Cardiac fibroblast (primary cell): ENCODE measurements at regions not wholly inside any gene's neighbourhood (a gene's known extent, or its start where the extent isn't known, plus 50 kb on each side); places are given as distances from the start of the nearest gene placed in this dataset.

ENCODE experiments used
- DNase-seq, 2 donors: peaks; one replicate each; pipeline versions ENCODE4 v3.0.0 to v3.0.0-alpha.2; 2010; ENCODE audit warnings: low read depth in 2 of 2
- H3K4me3 ChIP-seq, 2 donors: replicated peaks in 1 of 2; 1 replicate in 1 of 2; 2 replicates in 1 of 2; pipeline ENCODE4 v1.5.1; 2011; ENCODE audit warnings: low read depth in 2 of 2, low read length in 2 of 2, mild to moderate bottlenecking in 2 of 2, moderate library complexity in 1 of 2
- TF ChIP-seq, protein P1 (sequence below): IDR thresholded peaks from one replicate; pipeline ENCODE4 v1.5.1; 2011; ENCODE audit warnings: low read depth, mild to moderate bottlenecking, low read length, inconsistent platforms

DNA sequence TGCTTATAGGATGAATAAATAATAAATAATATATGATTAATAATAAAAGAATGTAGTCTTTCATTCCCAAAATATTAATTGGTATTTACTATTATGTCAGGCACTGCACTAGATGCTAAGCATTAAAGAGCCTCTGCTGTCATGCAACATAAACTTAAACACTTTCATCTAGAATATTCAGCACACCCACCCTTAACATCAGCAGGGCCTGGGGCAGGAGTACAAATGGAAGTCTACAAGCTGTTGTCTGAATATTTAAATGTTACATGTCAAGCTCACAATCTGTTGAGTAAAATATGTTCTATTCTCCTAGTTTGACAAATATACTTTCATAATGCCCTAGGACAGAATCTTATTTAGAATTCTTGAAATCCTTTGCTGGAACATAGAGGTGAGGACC lies 395.1 kb downstream of the EPM2A start:
- H3K4me3 ChIP-seq = no peak overlapping the region
- TF ChIP-seq, protein P1, sequence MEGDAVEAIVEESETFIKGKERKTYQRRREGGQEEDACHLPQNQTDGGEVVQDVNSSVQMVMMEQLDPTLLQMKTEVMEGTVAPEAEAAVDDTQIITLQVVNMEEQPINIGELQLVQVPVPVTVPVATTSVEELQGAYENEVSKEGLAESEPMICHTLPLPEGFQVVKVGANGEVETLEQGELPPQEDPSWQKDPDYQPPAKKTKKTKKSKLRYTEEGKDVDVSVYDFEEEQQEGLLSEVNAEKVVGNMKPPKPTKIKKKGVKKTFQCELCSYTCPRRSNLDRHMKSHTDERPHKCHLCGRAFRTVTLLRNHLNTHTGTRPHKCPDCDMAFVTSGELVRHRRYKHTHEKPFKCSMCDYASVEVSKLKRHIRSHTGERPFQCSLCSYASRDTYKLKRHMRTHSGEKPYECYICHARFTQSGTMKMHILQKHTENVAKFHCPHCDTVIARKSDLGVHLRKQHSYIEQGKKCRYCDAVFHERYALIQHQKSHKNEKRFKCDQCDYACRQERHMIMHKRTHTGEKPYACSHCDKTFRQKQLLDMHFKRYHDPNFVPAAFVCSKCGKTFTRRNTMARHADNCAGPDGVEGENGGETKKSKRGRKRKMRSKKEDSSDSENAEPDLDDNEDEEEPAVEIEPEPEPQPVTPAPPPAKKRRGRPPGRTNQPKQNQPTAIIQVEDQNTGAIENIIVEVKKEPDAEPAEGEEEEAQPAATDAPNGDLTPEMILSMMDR = no peak
- DNase-seq = no peak

DNA sequence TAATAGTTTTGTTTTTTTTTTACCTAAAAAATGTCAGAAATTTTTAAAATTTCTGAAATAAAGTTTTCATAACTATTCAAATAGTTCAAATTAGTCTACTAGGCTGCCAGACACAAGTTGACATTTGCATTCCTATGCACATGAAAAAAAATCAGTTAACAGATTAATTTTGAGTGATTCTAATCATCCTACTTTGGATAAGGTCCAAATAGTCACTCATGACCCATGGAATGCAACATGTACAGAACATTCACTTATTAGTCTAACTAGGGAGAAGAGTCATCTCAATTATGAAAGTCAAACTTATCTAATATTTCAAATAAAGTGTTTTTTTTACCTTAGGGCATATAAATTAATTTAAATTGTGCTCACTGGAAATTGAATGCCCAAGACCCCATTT lies 390.2 kb downstream of the EPM2A start:
- TF ChIP-seq, protein P1 = no peak
- DNase-seq = no peak
- no peak overlapping the region for H3K4me3 ChIP-seq

DNA sequence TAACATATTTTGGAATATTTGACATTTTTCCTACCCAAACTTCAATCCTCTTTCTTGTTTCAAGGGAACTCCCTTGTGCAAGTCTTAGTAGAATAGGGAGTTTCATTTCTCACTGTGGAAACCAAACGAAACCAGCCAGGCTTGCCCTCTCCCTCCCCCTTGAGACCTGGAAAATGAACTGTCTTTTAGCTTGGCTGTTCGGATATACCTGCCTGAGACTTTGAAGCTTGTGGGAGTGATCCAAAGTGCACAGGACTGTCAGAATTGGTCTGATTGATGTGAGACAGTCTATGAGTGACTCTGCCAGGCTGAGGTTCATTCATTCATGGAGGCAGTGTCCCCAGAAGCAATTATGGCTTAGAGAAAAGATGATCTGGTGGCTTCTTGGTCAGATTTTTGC lies 388.1 kb downstream of the EPM2A start:
- no peak overlapping the region for H3K4me3 ChIP-seq
- TF ChIP-seq, protein P1 = no peak
- DNase-seq = no peak

DNA sequence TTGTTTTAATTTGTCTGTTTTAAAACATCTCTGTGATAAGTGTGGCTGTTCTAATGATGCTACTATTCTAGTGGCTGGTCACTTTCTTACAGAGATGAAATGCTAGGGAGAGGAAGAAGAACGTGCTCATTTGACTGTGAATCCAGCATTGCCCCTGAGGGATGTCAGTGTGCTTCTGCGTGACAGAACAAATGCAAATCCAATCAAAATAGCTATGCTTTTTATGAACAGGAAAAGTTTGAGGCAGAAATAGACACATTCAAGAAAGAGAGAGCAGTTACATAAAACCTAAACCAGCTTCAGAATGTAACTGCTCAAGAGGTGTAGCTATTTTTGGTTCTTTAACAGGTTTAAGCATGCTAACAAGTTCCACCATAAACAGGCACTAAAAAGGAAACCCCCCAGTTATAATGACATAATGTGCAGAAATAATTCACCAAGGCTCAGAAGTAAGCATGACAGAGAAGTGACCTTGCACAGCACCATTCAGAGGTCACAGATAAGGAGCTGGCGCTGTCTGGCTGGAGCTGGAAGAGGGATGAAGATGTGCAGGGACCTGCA lies 385.3 kb downstream of the EPM2A start:
- no peak overlapping the region for H3K4me3 ChIP-seq
- no peak for DNase-seq
- TF ChIP-seq, protein P1 = no peak

DNA sequence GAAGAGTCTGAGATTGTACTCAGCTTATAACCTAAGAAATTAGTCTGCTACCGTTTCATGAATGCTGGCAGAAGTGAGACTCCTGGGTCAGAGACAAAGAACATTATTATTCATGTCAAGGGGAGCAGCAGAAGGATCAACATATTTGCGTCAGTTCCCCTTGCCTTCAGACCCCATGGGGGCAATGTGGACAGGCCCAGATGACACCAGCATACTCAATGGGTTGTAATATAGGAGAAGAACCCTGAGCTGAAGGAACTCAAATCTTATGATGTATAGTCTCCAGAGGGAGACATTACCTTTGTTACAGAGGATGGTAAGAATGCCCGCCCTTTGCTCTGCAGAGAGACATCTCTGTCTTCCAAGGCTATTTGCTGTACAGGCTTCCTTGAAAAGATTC lies 384.4 kb downstream of the EPM2A start:
- DNase-seq = no peak
- TF ChIP-seq, protein P1 = no peak
- H3K4me3 ChIP-seq = no peak overlapping the region

DNA sequence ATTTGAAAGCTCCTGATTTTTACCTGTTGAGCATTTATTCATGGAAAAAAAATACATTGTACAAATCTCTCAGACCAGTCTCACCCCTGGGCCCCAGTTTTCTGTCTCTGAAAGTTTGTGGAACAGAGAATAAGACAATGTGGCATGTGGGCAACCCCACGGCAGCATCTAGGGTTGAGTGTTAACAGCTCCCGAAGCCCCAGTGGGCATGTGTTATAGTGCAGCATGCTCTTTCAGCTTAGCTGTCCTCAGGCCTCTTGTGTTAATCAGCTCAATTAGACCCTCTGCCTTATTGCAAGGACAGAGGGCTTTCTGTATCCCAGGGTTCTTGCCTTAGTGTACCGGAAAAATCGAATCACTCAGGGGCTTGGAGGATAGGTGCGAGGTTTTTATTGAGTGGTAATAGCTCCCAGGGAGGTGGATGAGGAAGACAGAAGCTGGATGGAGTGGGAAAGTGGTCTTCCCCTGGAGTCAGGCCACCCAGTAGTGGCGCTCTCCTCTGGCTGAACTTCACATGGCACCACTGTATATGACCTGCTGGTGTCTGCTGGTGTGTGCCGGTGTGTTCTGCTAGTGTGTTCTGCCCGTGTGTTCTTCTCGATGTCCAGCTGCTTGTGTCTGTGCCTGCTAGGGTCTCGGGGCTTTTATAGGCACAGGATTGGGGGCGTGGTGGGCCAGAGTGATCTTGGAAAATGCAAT lies 382.8 kb downstream of the EPM2A start:
- TF ChIP-seq, protein P1 = no peak
- H3K4me3 ChIP-seq = no peak overlapping the region

More for the DNA sequence above, 382.8 kb downstream of the EPM2A start:
- DNase-seq = no peak
